ENCODE measurements at regions not wholly inside any gene's neighbourhood (a gene's known extent, or its start where the extent isn't known, plus 50 kb on each side); places are given as distances from the start of the nearest gene placed in this dataset.

DNA sequence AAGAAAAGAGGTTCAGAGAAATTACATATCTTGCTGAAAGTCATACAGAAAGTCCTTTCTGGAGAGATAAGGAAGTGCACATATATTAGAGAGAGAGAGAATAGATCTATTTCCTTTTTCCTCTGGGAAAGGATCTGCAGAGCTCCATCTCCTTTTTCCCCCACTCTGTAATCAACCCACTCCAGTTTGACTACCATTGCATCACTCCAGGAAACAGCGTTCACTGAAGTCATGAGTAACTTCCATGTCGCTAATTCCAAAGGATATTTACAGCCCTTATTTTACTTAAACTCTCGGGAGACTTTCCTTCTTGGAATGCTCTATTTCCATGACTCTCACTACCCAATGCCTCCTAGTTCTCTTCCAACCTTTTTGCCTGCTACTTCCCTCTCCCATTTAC is 72.5 kb upstream of the PARP11 start:
- Histone ChIP-seq H3K4me2 (ENCODE audit: low read length) (no peak overlapping the region), H3K27ac (ENCODE audit: low read depth, low read length, poor library complexity, severe bottlenecking) (no peak overlapping the region), H3K9me2 (ENCODE audit: insufficient read depth, low read length) (no peaks in the 10 kb centered on the region), H3K4me1 (ENCODE audit: insufficient read depth, low read length, poor library complexity, severe bottlenecking) (no peaks in the 10 kb centered on the region), H3K36me3 (ENCODE audit: insufficient read depth, low read length) (no peaks in the 10 kb centered on the region), H2AFZ (ENCODE audit: low read length) (no peak overlapping the region), H3K9me3 (ENCODE audit: low read length) (no peaks in the 10 kb centered on the region), H3K79me2 (ENCODE audit: insufficient read depth, low read depth, low read length) (no peaks in the 10 kb centered on the region), H3K4me3 (ENCODE audit: low read depth, low read length, poor library complexity, severe bottlenecking) (no peak overlapping the region), H4K20me1 (ENCODE audit: insufficient read depth, low read length) (no peaks in the 10 kb centered on the region)
- no peak for DNase-seq (ENCODE audit: low spot score)
- intact Hi-C loops (cut with micrococcal nuclease; ENCODE audit: unreplicated experiment) = no loop called here
- POLR2A ChIA-PET = no interaction called here
- TF ChIP-seq, protein P1, sequence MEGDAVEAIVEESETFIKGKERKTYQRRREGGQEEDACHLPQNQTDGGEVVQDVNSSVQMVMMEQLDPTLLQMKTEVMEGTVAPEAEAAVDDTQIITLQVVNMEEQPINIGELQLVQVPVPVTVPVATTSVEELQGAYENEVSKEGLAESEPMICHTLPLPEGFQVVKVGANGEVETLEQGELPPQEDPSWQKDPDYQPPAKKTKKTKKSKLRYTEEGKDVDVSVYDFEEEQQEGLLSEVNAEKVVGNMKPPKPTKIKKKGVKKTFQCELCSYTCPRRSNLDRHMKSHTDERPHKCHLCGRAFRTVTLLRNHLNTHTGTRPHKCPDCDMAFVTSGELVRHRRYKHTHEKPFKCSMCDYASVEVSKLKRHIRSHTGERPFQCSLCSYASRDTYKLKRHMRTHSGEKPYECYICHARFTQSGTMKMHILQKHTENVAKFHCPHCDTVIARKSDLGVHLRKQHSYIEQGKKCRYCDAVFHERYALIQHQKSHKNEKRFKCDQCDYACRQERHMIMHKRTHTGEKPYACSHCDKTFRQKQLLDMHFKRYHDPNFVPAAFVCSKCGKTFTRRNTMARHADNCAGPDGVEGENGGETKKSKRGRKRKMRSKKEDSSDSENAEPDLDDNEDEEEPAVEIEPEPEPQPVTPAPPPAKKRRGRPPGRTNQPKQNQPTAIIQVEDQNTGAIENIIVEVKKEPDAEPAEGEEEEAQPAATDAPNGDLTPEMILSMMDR (conservative IDR thresholded peaks at IDR 0.05; ENCODE audit: low read length) = no peak
- TF ChIP-seq EZH2phosphoT487 (IDR thresholded peaks at IDR 0.05; ENCODE audit: borderline replicate concordance, low read depth, low read length) = no peak
- no TSS peak for BruUV-seq (replicated peaks)
- CTCF ChIA-PET (ENCODE audit: unreplicated experiment) = no interaction called here

DNA sequence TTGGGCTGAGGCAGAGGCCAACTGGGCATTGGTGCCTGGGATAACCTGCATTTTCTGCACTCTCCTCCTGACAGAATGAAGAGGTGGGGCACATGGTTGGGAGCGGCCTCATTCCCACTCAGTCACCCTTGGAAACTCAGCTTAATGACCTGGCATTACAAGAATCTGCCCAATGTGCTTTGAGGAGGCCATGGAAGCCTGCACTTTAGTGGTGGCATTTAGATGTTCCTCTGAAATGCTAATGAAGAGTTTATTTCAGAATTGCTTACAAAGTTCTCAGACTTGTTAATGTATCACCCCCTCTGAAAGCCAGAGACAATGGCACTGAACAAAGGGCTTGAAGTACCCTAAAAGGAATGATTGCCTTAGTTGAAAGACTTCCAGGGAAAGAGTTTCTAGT is 71.4 kb upstream of the PARP11 start:
- ChIA-PET CTCF (ENCODE audit: unreplicated experiment) (no interaction called here), POLR2A (interaction anchor here (0.6 kb wide), 1 partner anchor 110 kb away, joined by 3 read pairs; no protein-coding TSS in a partner anchor)
- no peak overlapping the region for H3K4me2 ChIP-seq (ENCODE audit: low read length)
- no peaks in the 10 kb centered on the region for H3K9me2 ChIP-seq (ENCODE audit: insufficient read depth, low read length)
- H2AFZ ChIP-seq (ENCODE audit: low read length) = no peak overlapping the region
- no peak for TF ChIP-seq EZH2phosphoT487 (IDR thresholded peaks at IDR 0.05; ENCODE audit: borderline replicate concordance, low read depth, low read length)
- TF ChIP-seq, protein P1 (conservative IDR thresholded peaks at IDR 0.05; ENCODE audit: low read length) = no peak
- H3K4me1 ChIP-seq (ENCODE audit: insufficient read depth, low read length, poor library complexity, severe bottlenecking) = no peaks in the 10 kb centered on the region
- DNase-seq (ENCODE audit: low spot score) = no peak
- H3K79me2 ChIP-seq (ENCODE audit: insufficient read depth, low read depth, low read length) = no peaks in the 10 kb centered on the region
- H4K20me1 ChIP-seq (ENCODE audit: insufficient read depth, low read length) = no peaks in the 10 kb centered on the region
- H3K27ac ChIP-seq (ENCODE audit: low read depth, low read length, poor library complexity, severe bottlenecking) = no peak overlapping the region
- H3K9me3 ChIP-seq (ENCODE audit: low read length) = no peaks in the 10 kb centered on the region
- H3K36me3 ChIP-seq (ENCODE audit: insufficient read depth, low read length) = no peaks in the 10 kb centered on the region
- H3K4me3 ChIP-seq (ENCODE audit: low read depth, low read length, poor library complexity, severe bottlenecking) = no peak overlapping the region
- BruUV-seq (replicated peaks) = no TSS peak
- intact Hi-C loops (cut with micrococcal nuclease; ENCODE audit: unreplicated experiment) = no loop called here

DNA sequence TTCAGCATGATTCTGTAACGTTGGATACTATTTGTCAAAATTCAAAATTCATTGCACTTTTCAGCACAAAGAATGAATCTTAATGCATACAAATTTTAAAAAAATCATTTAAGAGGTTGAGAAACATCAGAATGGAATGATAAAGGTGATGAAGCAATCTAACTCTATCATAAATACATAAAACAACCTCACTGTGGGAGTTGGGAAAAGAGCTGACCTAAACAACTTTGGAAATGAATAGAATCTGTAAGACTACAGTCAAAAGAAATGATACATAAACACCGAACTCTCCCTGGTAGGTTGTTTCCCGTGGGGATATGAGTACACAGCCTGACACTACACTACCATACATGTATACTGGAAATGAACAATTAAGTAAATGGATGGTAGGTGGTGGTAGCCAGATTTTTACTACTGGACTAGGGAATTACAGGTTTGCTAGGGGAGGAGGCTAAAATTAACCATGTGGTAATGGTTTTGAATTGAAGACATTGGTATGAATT is 64.9 kb upstream of the PARP11 start:
- Histone ChIP-seq H2AFZ (ENCODE audit: low read length) (no peak overlapping the region), H3K9me3 (ENCODE audit: low read length) (0 out of 2 replicates have a peak, but pooled peaks cover 3% of the 10 kb centered on the region), H3K9me2 (ENCODE audit: insufficient read depth, low read length) (no peaks in the 10 kb centered on the region), H3K4me3 (ENCODE audit: low read depth, low read length, poor library complexity, severe bottlenecking) (no peak overlapping the region), H3K36me3 (ENCODE audit: insufficient read depth, low read length) (no peaks in the 10 kb centered on the region), H3K27ac (ENCODE audit: low read depth, low read length, poor library complexity, severe bottlenecking) (no peak overlapping the region), H3K4me2 (ENCODE audit: low read length) (no peak overlapping the region), H3K79me2 (ENCODE audit: insufficient read depth, low read depth, low read length) (no peaks in the 10 kb centered on the region), H3K4me1 (ENCODE audit: insufficient read depth, low read length, poor library complexity, severe bottlenecking) (no peaks in the 10 kb centered on the region), H4K20me1 (ENCODE audit: insufficient read depth, low read length) (no peaks in the 10 kb centered on the region)
- CTCF ChIA-PET (ENCODE audit: unreplicated experiment) = no interaction called here
- POLR2A ChIA-PET = no interaction called here
- BruUV-seq (replicated peaks) = no TSS peak
- intact Hi-C loops (cut with micrococcal nuclease; ENCODE audit: unreplicated experiment) = no loop called here
- TF ChIP-seq, protein P1 (conservative IDR thresholded peaks at IDR 0.05; ENCODE audit: low read length) = no peak
- no peak for TF ChIP-seq EZH2phosphoT487 (IDR thresholded peaks at IDR 0.05; ENCODE audit: borderline replicate concordance, low read depth, low read length)
- no peak for DNase-seq (ENCODE audit: low spot score)
